ENCODE measurements at regions not wholly inside any gene's neighbourhood (a gene's known extent, or its start where the extent isn't known, plus 50 kb on each side); places are given as distances from the start of the nearest gene placed in this dataset.
A peak's percentile ranks its signal among the peaks of the same experiment; 100 is the strongest.

- Histone ChIP-seq H3K9me3 (replicated peaks; ENCODE audit: insufficient read depth, low read length) (no peaks in the 10 kb centered on the region), H3K4me1 (ENCODE audit: low read length) (no peaks in the 10 kb centered on the region), H3K4me3 (ENCODE audit: low read length) (no peak overlapping the region), H3F3A (ENCODE audit: insufficient read depth, low read length) (no peaks in the 10 kb centered on the region), H4K20me1 (ENCODE audit: insufficient read depth, low read length) (no peaks in the 10 kb centered on the region), H3K9ac (ENCODE audit: low read length) (no peak overlapping the region), H3K9me2 (replicated peaks; ENCODE audit: insufficient read depth, low read length) (no peaks in the 10 kb centered on the region), H3K4me2 (ENCODE audit: low read depth, low read length) (no peak overlapping the region), H3K36me3 (replicated peaks; ENCODE audit: insufficient read depth, low read length) (no peaks in the 10 kb centered on the region), H2AFZ (ENCODE audit: low read length) (no peak overlapping the region), H3K79me2 (ENCODE audit: low read length) (no peaks in the 10 kb centered on the region), H3K27ac (ENCODE audit: low read length) (no peak overlapping the region), H3K27me3 (replicated peaks; ENCODE audit: insufficient read depth, low read length) (no peaks in the 10 kb centered on the region)
- TF ChIP-seq EZH2phosphoT487 (IDR thresholded peaks at IDR 0.05; ENCODE audit: low read length), result no peak
- TF ChIP-seq, protein P1, sequence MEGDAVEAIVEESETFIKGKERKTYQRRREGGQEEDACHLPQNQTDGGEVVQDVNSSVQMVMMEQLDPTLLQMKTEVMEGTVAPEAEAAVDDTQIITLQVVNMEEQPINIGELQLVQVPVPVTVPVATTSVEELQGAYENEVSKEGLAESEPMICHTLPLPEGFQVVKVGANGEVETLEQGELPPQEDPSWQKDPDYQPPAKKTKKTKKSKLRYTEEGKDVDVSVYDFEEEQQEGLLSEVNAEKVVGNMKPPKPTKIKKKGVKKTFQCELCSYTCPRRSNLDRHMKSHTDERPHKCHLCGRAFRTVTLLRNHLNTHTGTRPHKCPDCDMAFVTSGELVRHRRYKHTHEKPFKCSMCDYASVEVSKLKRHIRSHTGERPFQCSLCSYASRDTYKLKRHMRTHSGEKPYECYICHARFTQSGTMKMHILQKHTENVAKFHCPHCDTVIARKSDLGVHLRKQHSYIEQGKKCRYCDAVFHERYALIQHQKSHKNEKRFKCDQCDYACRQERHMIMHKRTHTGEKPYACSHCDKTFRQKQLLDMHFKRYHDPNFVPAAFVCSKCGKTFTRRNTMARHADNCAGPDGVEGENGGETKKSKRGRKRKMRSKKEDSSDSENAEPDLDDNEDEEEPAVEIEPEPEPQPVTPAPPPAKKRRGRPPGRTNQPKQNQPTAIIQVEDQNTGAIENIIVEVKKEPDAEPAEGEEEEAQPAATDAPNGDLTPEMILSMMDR (IDR thresholded peaks at IDR 0.05; ENCODE audit: low read length), result no peak
- no peak for TF ChIP-seq EZH2 (optimal IDR thresholded peaks at IDR 0.05; ENCODE audit: low read depth, low read length)
- no peak for DNase-seq
These were observed 118.0 kb upstream of the RIMS1 start for GRCh38 chr6:71768356-71768755.

- no peak for TF ChIP-seq EZH2 (optimal IDR thresholded peaks at IDR 0.05; ENCODE audit: low read depth, low read length)
- no peak for TF ChIP-seq EZH2phosphoT487 (IDR thresholded peaks at IDR 0.05; ENCODE audit: low read length)
- TF ChIP-seq, protein P1 (IDR thresholded peaks at IDR 0.05; ENCODE audit: low read length), result no peak
- no peak overlapping the region for H2AFZ ChIP-seq (ENCODE audit: low read length)
- H3K27me3 ChIP-seq (replicated peaks; ENCODE audit: insufficient read depth, low read length), result no peaks in the 10 kb centered on the region
- H3K9ac ChIP-seq (ENCODE audit: low read length), result no peak overlapping the region
- DNase-seq, result peak; percentile 41
- H4K20me1 ChIP-seq (ENCODE audit: insufficient read depth, low read length), result no peaks in the 10 kb centered on the region
- H3K4me3 ChIP-seq (ENCODE audit: low read length), result no peak overlapping the region
- no peaks in the 10 kb centered on the region for H3K79me2 ChIP-seq (ENCODE audit: low read length)
- H3K9me3 ChIP-seq (replicated peaks; ENCODE audit: insufficient read depth, low read length), result no peaks in the 10 kb centered on the region
- no peaks in the 10 kb centered on the region for H3K4me1 ChIP-seq (ENCODE audit: low read length)
- no peak overlapping the region for H3K4me2 ChIP-seq (ENCODE audit: low read depth, low read length)
- no peaks in the 10 kb centered on the region for H3F3A ChIP-seq (ENCODE audit: insufficient read depth, low read length)
- no peaks in the 10 kb centered on the region for H3K9me2 ChIP-seq (replicated peaks; ENCODE audit: insufficient read depth, low read length)
- H3K27ac ChIP-seq (ENCODE audit: low read length), result no peak overlapping the region
- H3K36me3 ChIP-seq (replicated peaks; ENCODE audit: insufficient read depth, low read length), result no peaks in the 10 kb centered on the region
These were observed 77.5 kb upstream of the RIMS1 start for GRCh38 chr6:71808865-71809264.

- Histone ChIP-seq H2AFZ (ENCODE audit: low read length) (no peak overlapping the region), H3K79me2 (ENCODE audit: low read length) (no peaks in the 10 kb centered on the region), H3K4me1 (ENCODE audit: low read length) (no peaks in the 10 kb centered on the region), H3K4me3 (ENCODE audit: low read length) (no peak overlapping the region), H3K9me2 (replicated peaks; ENCODE audit: insufficient read depth, low read length) (no peaks in the 10 kb centered on the region), H3K4me2 (ENCODE audit: low read depth, low read length) (no peak overlapping the region), H3F3A (ENCODE audit: insufficient read depth, low read length) (no peaks in the 10 kb centered on the region), H4K20me1 (ENCODE audit: insufficient read depth, low read length) (no peaks in the 10 kb centered on the region), H3K36me3 (replicated peaks; ENCODE audit: insufficient read depth, low read length) (no peaks in the 10 kb centered on the region), H3K9me3 (replicated peaks; ENCODE audit: insufficient read depth, low read length) (no peaks in the 10 kb centered on the region), H3K27ac (ENCODE audit: low read length) (no peak overlapping the region), H3K27me3 (replicated peaks; ENCODE audit: insufficient read depth, low read length) (no peaks in the 10 kb centered on the region), H3K9ac (ENCODE audit: low read length) (no peak overlapping the region)
- no peak for DNase-seq
- TF ChIP-seq EZH2phosphoT487 (IDR thresholded peaks at IDR 0.05; ENCODE audit: low read length) (no peak), EZH2 (optimal IDR thresholded peaks at IDR 0.05; ENCODE audit: low read depth, low read length) (no peak)
- TF ChIP-seq, protein P1 (IDR thresholded peaks at IDR 0.05; ENCODE audit: low read length), result no peak
These were observed 75.5 kb upstream of the RIMS1 start for GRCh38 chr6:71810880-71811279.

Data from MM.1S (cell line).